HCT116 (cell line): ENCODE measurements at regions not wholly inside any gene's neighbourhood (a gene's known extent, or its start where the extent isn't known, plus 50 kb on each side); places are given as distances from the start of the nearest gene placed in this dataset.

Experiments used
- EZH2 ChIP-seq: fragments of 200-600 bp; sonication (generic); IDR thresholded peaks from 2 replicates; pipeline ENCODE4 v1.6.1; 2017; ENCODE audit warnings: antibody characterized with exemption, mixed run types
- POLR2A ChIP-seq: IDR thresholded peaks from 2 replicates; pipeline ENCODE4 v1.7.0; 2011; ENCODE audit warnings: borderline replicate concordance; ENCODE audit not compliant: insufficient read depth, insufficient read length; ENCODE audit errors: extremely low read depth
- POLR2AphosphoS5 ChIP-seq: IDR thresholded peaks from 2 replicates; pipeline ENCODE4 v1.6.1; 2011; ENCODE audit warnings: mild to moderate bottlenecking, low read depth, low read length, moderate library complexity
- SP1 ChIP-seq: IDR thresholded peaks from 2 replicates; pipeline ENCODE4 v1.6.1; 2012; ENCODE audit warnings: low read depth
- TF ChIP-seq, protein P1 (sequence below), 3 experiments: fragments of 200-600 bp in 1 of 3; sonication (generic) in 1 of 3; IDR thresholded peaks in 2 of 3; conservative IDR thresholded peaks in 1 of 3; 2 replicates each; pipeline ENCODE4 v1.5.1; 2012 to 2017; ENCODE audit warnings: low read depth in 2 of 3, low read length in 2 of 3, antibody characterized with exemption in 1 of 3, borderline replicate concordance in 1 of 3, control low read depth in 1 of 3, mild to moderate bottlenecking in 1 of 3, mixed read lengths in 1 of 3, mixed run types in 1 of 3, moderate library complexity in 1 of 3; ENCODE audit not compliant: insufficient read depth in 1 of 3

DNA sequence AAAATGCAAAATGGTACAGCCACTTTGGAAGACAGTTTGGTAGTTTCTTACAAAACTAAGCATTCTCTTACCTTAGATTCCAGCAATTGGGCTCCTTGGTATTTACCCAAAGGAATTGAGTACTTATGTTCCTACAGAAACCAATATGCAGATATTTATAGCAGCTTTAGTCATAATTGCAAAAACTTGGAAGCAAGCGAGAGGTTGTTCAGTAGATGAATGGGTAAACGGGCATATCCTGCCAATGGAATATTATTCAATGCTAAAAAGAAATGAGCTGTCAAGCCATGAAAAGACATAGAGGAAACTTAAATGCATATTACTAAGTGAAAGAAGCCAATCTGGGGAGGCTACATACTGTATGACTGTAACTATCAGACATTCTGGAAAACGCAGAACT lies 926.7 kb downstream of the TYW1 start:
- TF ChIP-seq, protein P1, sequence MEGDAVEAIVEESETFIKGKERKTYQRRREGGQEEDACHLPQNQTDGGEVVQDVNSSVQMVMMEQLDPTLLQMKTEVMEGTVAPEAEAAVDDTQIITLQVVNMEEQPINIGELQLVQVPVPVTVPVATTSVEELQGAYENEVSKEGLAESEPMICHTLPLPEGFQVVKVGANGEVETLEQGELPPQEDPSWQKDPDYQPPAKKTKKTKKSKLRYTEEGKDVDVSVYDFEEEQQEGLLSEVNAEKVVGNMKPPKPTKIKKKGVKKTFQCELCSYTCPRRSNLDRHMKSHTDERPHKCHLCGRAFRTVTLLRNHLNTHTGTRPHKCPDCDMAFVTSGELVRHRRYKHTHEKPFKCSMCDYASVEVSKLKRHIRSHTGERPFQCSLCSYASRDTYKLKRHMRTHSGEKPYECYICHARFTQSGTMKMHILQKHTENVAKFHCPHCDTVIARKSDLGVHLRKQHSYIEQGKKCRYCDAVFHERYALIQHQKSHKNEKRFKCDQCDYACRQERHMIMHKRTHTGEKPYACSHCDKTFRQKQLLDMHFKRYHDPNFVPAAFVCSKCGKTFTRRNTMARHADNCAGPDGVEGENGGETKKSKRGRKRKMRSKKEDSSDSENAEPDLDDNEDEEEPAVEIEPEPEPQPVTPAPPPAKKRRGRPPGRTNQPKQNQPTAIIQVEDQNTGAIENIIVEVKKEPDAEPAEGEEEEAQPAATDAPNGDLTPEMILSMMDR (IDR thresholded peaks at IDR 0.05 in 2 of 3, conservative IDR thresholded peaks at IDR 0.05 in 1 of 3; ENCODE audit: borderline replicate concordance in 1 of 3, insufficient read depth in 1 of 3, low read depth in 2 of 3, low read length in 2 of 3) = no peak
- TF ChIP-seq SP1 = no peak
- no peak for TF ChIP-seq POLR2A
- TF ChIP-seq POLR2AphosphoS5 = no peak
- TF ChIP-seq EZH2 = no peak
